Epithelial cell of esophagus (primary cell): ENCODE measurements at regions not wholly inside any gene's neighbourhood (a gene's known extent, or its start where the extent isn't known, plus 50 kb on each side); places are given as distances from the start of the nearest gene placed in this dataset.
A peak's percentile ranks its signal among the peaks of the same experiment; 100 is the strongest.
"Not testable (repeated sequence)": the region's sequence is repeated elsewhere in the genome, so short reads cannot be mapped to it uniquely, and the experiment has no call there.

Experiments
- DNase-seq: peaks from one replicate; pipeline ENCODE4 v3.0.0; 2010; ENCODE audit warnings: low read depth
- H3K4me3 ChIP-seq: 2 replicates; pipeline ENCODE4 v1.5.1; 2011; ENCODE audit warnings: mild to moderate bottlenecking, low read length, control low read depth
- CTCF ChIP-seq: IDR thresholded peaks from 2 replicates; pipeline ENCODE4 v1.5.1; 2011; ENCODE audit warnings: low read depth, mild to moderate bottlenecking, low read length, control low read depth, inconsistent platforms; ENCODE audit not compliant: insufficient read depth; ENCODE audit errors: missing control alignments

GRCh38 chr15:69760890-69761568 lies 308.4 kb downstream of the RPLP1 start:
- TF ChIP-seq CTCF, result no peak
- no peak overlapping the region for H3K4me3 ChIP-seq
- peak; percentile 65 for DNase-seq

- no peak for DNase-seq
Observed at GRCh38 chr15:69762373-69763148, 309.9 kb downstream of the RPLP1 start.

GRCh38 chr15:69763831-69764230 lies 311.2 kb downstream of the RPLP1 start:
- DNase-seq, result no peak
- no peak for TF ChIP-seq CTCF
- no peak overlapping the region for H3K4me3 ChIP-seq

More at GRCh38 chr15:69762373-69763148, 309.9 kb downstream of the RPLP1 start:
- no peak overlapping the region for H3K4me3 ChIP-seq
- no peak for TF ChIP-seq CTCF

GRCh38 chr15:69766156-69766555 lies 313.5 kb downstream of the RPLP1 start:
- peak; percentile 21 for DNase-seq
- TF ChIP-seq CTCF, result no peak

GRCh38 chr15:69767191-69767590 lies 314.6 kb downstream of the RPLP1 start:
- H3K4me3 ChIP-seq, result no peak overlapping the region
- TF ChIP-seq CTCF, result no peak
- no peak for DNase-seq

More at GRCh38 chr15:69766156-69766555, 313.5 kb downstream of the RPLP1 start:
- no peak overlapping the region for H3K4me3 ChIP-seq

- H3K4me3 ChIP-seq, DNase-seq: not testable (repeated sequence)
Observed at GRCh38 chr15:69769336-69769735, 316.7 kb downstream of the RPLP1 start.

- not testable (repeated sequence) for DNase-seq, H3K4me3 ChIP-seq
Observed at GRCh38 chr15:69774258-69774657, 321.6 kb downstream of the RPLP1 start.

GRCh38 chr15:69774711-69775110 lies 322.1 kb downstream of the RPLP1 start:
- H3K4me3 ChIP-seq, DNase-seq: not testable (repeated sequence)
